K562 (cell line): ENCODE measurements at regions not wholly inside any gene's neighbourhood (a gene's known extent, or its start where the extent isn't known, plus 50 kb on each side); places are given as distances from the start of the nearest gene placed in this dataset.

Experiments used
- ATAC-seq: fragments of 200-7000 bp; cut with Tn5 transposase; 3 replicates; pipeline ENCODE4 v1.9.1; 2020; ENCODE audit warnings: moderate library complexity
- BruUV-seq: library from RNA; stranded (reverse); fragments of 400-500 nt; replicated peaks from 2 replicates; lab custom pipeline; 2021; lab: Mats Ljungman, UMichigan
- CTCF ChIA-PET: fragments of 300-600 bp; formaldehyde crosslinking; extraction: SDS; loops from one replicate; lab custom pipeline; 2021; ENCODE audit warnings: low intra/inter-chr PET ratio; lab: Yijun Ruan, JAX
- POLR2A ChIA-PET: fragments of 300-600, 350-650 bp; sonication (Branson Sonifier 250); formaldehyde crosslinking; extraction: SDS; loops from one replicate; lab custom pipeline; 2021; ENCODE audit warnings: antibody characterized with exemption, inconsistent platforms; lab: Yijun Ruan, JAX
- DNase-seq, 4 experiments: peaks; one replicate each; pipeline versions ENCODE4 v3.0.0 to v3.0.0-alpha.2; 2011 to 2018; ENCODE audit warnings: low spot score in 3 of 4, mixed read lengths in 3 of 4; ENCODE audit errors: extremely low read depth in 1 of 4
- FAIRE-seq: peaks from 2 replicates; lab custom pipeline; 2011; peaks lifted over from hg19 to GRCh38; lab: Jason Lieb, UNC
- H2AFZ ChIP-seq: 2 replicates; pipeline ENCODE4 v1.6.0; 2011; ENCODE audit warnings: low read depth, low read length, control low read depth, inconsistent platforms
- H3K27ac ChIP-seq: fragments of 200-600 bp; 3 replicates; pipeline ENCODE4 v1.8.0; 2011; ENCODE audit warnings: low read depth, mild to moderate bottlenecking, control low read depth, inconsistent platforms, low read length, moderate library complexity, mixed read lengths; ENCODE audit errors: extremely low read depth
- H3K27me3 ChIP-seq, 2 experiments: fragments of 300-600 bp in 1 of 2; 2 replicates in 1 of 2; 3 replicates in 1 of 2; pipeline versions ENCODE4 v1.6.0 to v1.8.0; 2011; ENCODE audit warnings: inconsistent platforms in 2 of 2, low read length in 2 of 2, mild to moderate bottlenecking in 1 of 2, mixed read lengths in 1 of 2, moderate library complexity in 1 of 2; ENCODE audit not compliant: control insufficient read depth in 2 of 2, insufficient read depth in 2 of 2
- H3K36me3 ChIP-seq: fragments of 300-600 bp; 3 replicates; pipeline ENCODE4 v1.8.0; 2011; ENCODE audit warnings: mild to moderate bottlenecking, low read length, inconsistent platforms; ENCODE audit not compliant: control insufficient read depth, insufficient read depth
- H3K4me1 ChIP-seq, 2 experiments: fragments of 200-600 bp in 1 of 2; replicated peaks in 1 of 2; 2 replicates in 1 of 2; 3 replicates in 1 of 2; pipeline versions ENCODE4 v1.5.1 to v1.8.0; 2011; ENCODE audit warnings: inconsistent platforms in 2 of 2, low read length in 2 of 2, mild to moderate bottlenecking in 1 of 2, mixed read lengths in 1 of 2, moderate library complexity in 1 of 2; ENCODE audit not compliant: control insufficient read depth in 2 of 2, insufficient read depth in 2 of 2
- H3K4me2 ChIP-seq: 2 replicates; pipeline ENCODE4 v1.6.1; 2011; ENCODE audit warnings: low read length, control low read depth, inconsistent platforms, mixed read lengths; ENCODE audit not compliant: insufficient read depth
- H3K4me3 ChIP-seq: fragments of 200-600 bp; sonication (generic), shearing (Covaris generic); 2 replicates; pipeline ENCODE4 v1.5.1; 2016; ENCODE audit warnings: control low read depth, inconsistent platforms
- H3K79me2 ChIP-seq: fragments of 200-600 bp; 3 replicates; pipeline ENCODE4 v1.8.0; 2011; ENCODE audit warnings: low read length, inconsistent platforms; ENCODE audit not compliant: control insufficient read depth, insufficient read depth
- H3K9ac ChIP-seq, 2 experiments: 2 replicates each; pipeline versions ENCODE4 v1.6.0 to v1.6.1; 2011; ENCODE audit warnings: low read depth in 2 of 2, low read length in 2 of 2, control low read depth in 1 of 2, inconsistent platforms in 1 of 2, mild to moderate bottlenecking in 1 of 2, mixed read lengths in 1 of 2; ENCODE audit not compliant: insufficient read depth in 1 of 2
- H3K9me1 ChIP-seq: one replicate; pipeline ENCODE4 v1.6.0; 2011; ENCODE audit warnings: inconsistent platforms, mild to moderate bottlenecking, low read length, moderate library complexity; ENCODE audit not compliant: control insufficient read depth, insufficient read depth
- H3K9me3 ChIP-seq: replicated peaks from 2 replicates; pipeline ENCODE4 v1.5.1; 2011; ENCODE audit warnings: low read depth, low read length, inconsistent platforms; ENCODE audit not compliant: control insufficient read depth, insufficient read depth
- H4K20me1 ChIP-seq: replicated peaks from 2 replicates; pipeline ENCODE4 v1.6.1; 2011; ENCODE audit warnings: low read length, inconsistent platforms, mixed read lengths; ENCODE audit not compliant: control insufficient read depth, insufficient read depth
- ADNP ChIP-seq: fragments of 200-800 bp; sonication (Bioruptor generic); IDR thresholded peaks from 2 replicates; pipeline ENCODE4 v1.6.1; 2016; ENCODE audit warnings: missing genetic modification characterization, missing compliant biosample characterization
- ATF3 ChIP-seq, 2 experiments: fragments of 450-650 bp in 1 of 2; sonication (generic) in 1 of 2; formaldehyde crosslinking in 1 of 2; IDR thresholded peaks in 1 of 2; conservative IDR thresholded peaks in 1 of 2; 2 replicates each; pipeline versions ENCODE4 v1.6.1 to v1.8.1; 2016 to 2023; ENCODE audit warnings: mild to moderate bottlenecking in 2 of 2, moderate library complexity in 2 of 2, inconsistent platforms in 1 of 2, missing genetic modification reagents in 1 of 2
- BCOR ChIP-seq: fragments of 450-650 bp; IDR thresholded peaks from 2 replicates; pipeline ENCODE4 v1.6.1; 2016
- CHD4 ChIP-seq: fragments of 200-600 bp; sonication (generic); IDR thresholded peaks from 3 replicates; pipeline ENCODE4 v1.6.1; 2012; ENCODE audit warnings: low read depth, mild to moderate bottlenecking, mixed read lengths, low read length, inconsistent platforms; ENCODE audit not compliant: insufficient read depth, insufficient replicate concordance, poor library complexity, severe bottlenecking
- ESRRA ChIP-seq: fragments of 450-650 bp; IDR thresholded peaks from 2 replicates; pipeline ENCODE4 v1.6.1; 2014; ENCODE audit warnings: low read depth, mild to moderate bottlenecking, moderate library complexity, borderline replicate concordance
- HDAC2 ChIP-seq: fragments of 450-650 bp; IDR thresholded peaks from 2 replicates; pipeline ENCODE4 v1.6.1; 2016; ENCODE audit warnings: mild to moderate bottlenecking
- HNRNPUL1 ChIP-seq: fragments of 200-400 bp; formaldehyde crosslinking; IDR thresholded peaks from 2 replicates; pipeline ENCODE4 v1.6.1; 2017; ENCODE audit warnings: low read length
- KDM1A ChIP-seq, 2 experiments: fragments of 450-650 bp; IDR thresholded peaks; 2 replicates each; pipeline ENCODE4 v1.6.1; 2016; ENCODE audit warnings: mild to moderate bottlenecking in 2 of 2
- RBM25 ChIP-seq: fragments of 200-400 bp; formaldehyde crosslinking; IDR thresholded peaks from 2 replicates; pipeline ENCODE4 v1.6.1; 2018; ENCODE audit warnings: low read length, low read depth, moderate library complexity; ENCODE audit not compliant: severe bottlenecking
- RFX5 ChIP-seq: IDR thresholded peaks from 2 replicates; pipeline ENCODE4 v1.6.1; 2011; ENCODE audit warnings: low read depth, mild to moderate bottlenecking, improper control_type of control experiment, low read length
- SMARCA5 ChIP-seq: fragments of 450-650 bp; IDR thresholded peaks from 2 replicates; pipeline ENCODE4 v1.6.1; 2016
- ZC3H4 ChIP-seq: sonication (generic); formaldehyde crosslinking; IDR thresholded peaks from 2 replicates; pipeline ENCODE4 v1.9.0; 2021; ENCODE audit warnings: missing genetic modification reagents, borderline replicate concordance
- ZKSCAN8 ChIP-seq: fragments of 200-800 bp; sonication (Bioruptor generic); IDR thresholded peaks from 2 replicates; pipeline ENCODE4 v1.6.1; 2016; ENCODE audit warnings: missing genetic modification characterization, missing compliant biosample characterization
- ZNF253 ChIP-seq: fragments of 250-450 bp; sonication (Bioruptor Pico); conservative IDR thresholded peaks from 2 replicates; pipeline ENCODE4 v1.6.1; 2021; ENCODE audit warnings: mild to moderate bottlenecking
- WGBS: fragments of 100-300 bp; shearing (Covaris generic); methylation state at CpG from one replicate; pipeline ENCODE4 v1.1.6; 2016; ENCODE audit warnings: low coverage, mixed read lengths; ENCODE audit not compliant: insufficient coverage; ENCODE audit errors: missing lambda C conversion rate; 5-methylcytosine and 5-hydroxymethylcytosine counted together
- in situ Hi-C: fragments of 300-500 bp; cut with MboI; formaldehyde crosslinking; loops from 4 replicates; pipeline ENCODE4 v1.15.0; 2018; ENCODE audit warnings: inconsistent platforms, mixed read lengths
- intact Hi-C: fragments of 100-400 bp; cut with micrococcal nuclease; formaldehyde crosslinking; loops from 2 replicates; pipeline ENCODE4 v1.14.2; 2022

GRCh38 chr1:25061261-25061995 lies 131.4 kb upstream of the RUNX3 start:
- DNase-seq (no peak), FAIRE-seq (no peak), ATAC-seq (no peak)
- no peaks in the 10 kb centered on the region for H3K9me3 ChIP-seq
- WGBS = 3% methylated on average over 12 of the region's 12 CpGs
- in situ Hi-C loops (no loop called here), intact Hi-C loops (no loop called here)
- no peak overlapping the region for H3K4me2 ChIP-seq
- peaks cover 14 to 51% of the 10 kb centered on the region in 2 experiments for H3K27me3 ChIP-seq
- no peak overlapping the region for H3K9ac ChIP-seq
- H3K4me1 ChIP-seq = peaks cover 3 to 6% of the 10 kb centered on the region in 2 experiments; a peak in 2 of 5 replicates
- peaks cover 7% of the 10 kb centered on the region; the same call in 1 of the 2 replicates for H4K20me1 ChIP-seq
- no peak overlapping the region for H3K4me3 ChIP-seq
- no TSS peak for BruUV-seq
- H3K9me1 ChIP-seq = no peaks in the 10 kb centered on the region
- no peaks in the 10 kb centered on the region for H3K79me2 ChIP-seq
- no peaks in the 10 kb centered on the region for H3K36me3 ChIP-seq
- no peak overlapping the region for H2AFZ ChIP-seq
- ChIA-PET CTCF (no interaction called here), POLR2A (no interaction called here)
- TF ChIP-seq ZC3H4 (CRISPR knock-in tag) (no peak), RBM25 (peak; percentile 5), ESRRA (0 out of 2 replicates have a peak, but pooled peaks have one; percentile 27), HNRNPUL1 (no peak)
- H3K27ac ChIP-seq = no peak overlapping the region

GRCh38 chr1:25057188-25057587 lies 127.1 kb upstream of the RUNX3 start:
- FAIRE-seq (peak; percentile 46), ATAC-seq (no peak), DNase-seq (no peak)
- intact Hi-C loops (no loop called here), in situ Hi-C loops (no loop called here)
- no peak overlapping the region for H3K27ac ChIP-seq
- no peak overlapping the region for H3K4me3 ChIP-seq
- ChIA-PET CTCF (no interaction called here), POLR2A (no interaction called here)
- WGBS = 4% methylated on average over 3 of the region's 3 CpGs
- no peaks in the 10 kb centered on the region for H3K9me1 ChIP-seq
- peaks cover 11% of the 10 kb centered on the region; the same call in 1 of the 2 replicates for H4K20me1 ChIP-seq
- H3K4me2 ChIP-seq = no peak overlapping the region
- H3K27me3 ChIP-seq = peaks cover 42 to 53% of the 10 kb centered on the region in 2 experiments
- no peaks in the 10 kb centered on the region for H3K79me2 ChIP-seq
- no TSS peak for BruUV-seq
- no peak overlapping the region for H2AFZ ChIP-seq
- no peaks in the 10 kb centered on the region for H3K36me3 ChIP-seq
- H3K9ac ChIP-seq = no peak overlapping the region
- H3K4me1 ChIP-seq = peaks cover 0 to 3% of the 10 kb centered on the region in 2 experiments; a peak in 1 of 5 replicates
- peak; percentile 82 for TF ChIP-seq ADNP
- TF ChIP-seq ZNF253 = no peak
- peak; percentile 49 to 62 for TF ChIP-seq KDM1A (IDR thresholded peaks at IDR 0.05)
- peak; percentile 88 for TF ChIP-seq BCOR
- 0 out of 2 replicates have a peak, but pooled peaks have one; percentile 48 for TF ChIP-seq SMARCA5
- no peak for TF ChIP-seq RFX5
- TF ChIP-seq ATF3 (IDR thresholded peaks at IDR 0.05) = no peak
- no peak for TF ChIP-seq ATF3 (CRISPR knock-in tag; conservative IDR thresholded peaks at IDR 0.05)
- peak; percentile 57 for TF ChIP-seq CHD4
- 0 out of 2 replicates have a peak, but pooled peaks have one; percentile 44 for TF ChIP-seq HDAC2
- peak; percentile 82 for TF ChIP-seq RBM25
- 0 out of 2 replicates have a peak, but pooled peaks have one; percentile 81 for TF ChIP-seq ZKSCAN8 (CRISPR knock-in tag)
- H3K9me3 ChIP-seq = no peaks in the 10 kb centered on the region
